A549 (cell line): ENCODE measurements at regions not wholly inside any gene's neighbourhood (a gene's known extent, or its start where the extent isn't known, plus 50 kb on each side); places are given as distances from the start of the nearest gene placed in this dataset.

ENCODE experiments used
- HOXA7 ChIP-seq: fragments of 250-450 bp; sonication (Bioruptor Pico); IDR thresholded peaks from 2 replicates; pipeline ENCODE4 v1.5.0; 2020; ENCODE audit warnings: mild to moderate bottlenecking, moderate library complexity
- MAFK ChIP-seq: fragments of 450-650 bp; IDR thresholded peaks from 2 replicates; pipeline ENCODE4 v1.6.1; 2014; ENCODE audit not compliant: partially characterized antibody
- POLR2A ChIP-seq: IDR thresholded peaks from 2 replicates; pipeline ENCODE4 v1.6.1; 2012; ENCODE audit warnings: mild to moderate bottlenecking, low read length
- RAD21 ChIP-seq, 2 experiments: fragments of >200 bp in 1 of 2; sonication (Bioruptor Twin) in 1 of 2; formaldehyde crosslinking in 1 of 2; IDR thresholded peaks in 1 of 2; conservative IDR thresholded peaks in 1 of 2; 2 replicates in 1 of 2; 3 replicates in 1 of 2; pipeline ENCODE4 v1.6.1; 2012 to 2018; ENCODE audit warnings: inconsistent platforms in 1 of 2

DNA sequence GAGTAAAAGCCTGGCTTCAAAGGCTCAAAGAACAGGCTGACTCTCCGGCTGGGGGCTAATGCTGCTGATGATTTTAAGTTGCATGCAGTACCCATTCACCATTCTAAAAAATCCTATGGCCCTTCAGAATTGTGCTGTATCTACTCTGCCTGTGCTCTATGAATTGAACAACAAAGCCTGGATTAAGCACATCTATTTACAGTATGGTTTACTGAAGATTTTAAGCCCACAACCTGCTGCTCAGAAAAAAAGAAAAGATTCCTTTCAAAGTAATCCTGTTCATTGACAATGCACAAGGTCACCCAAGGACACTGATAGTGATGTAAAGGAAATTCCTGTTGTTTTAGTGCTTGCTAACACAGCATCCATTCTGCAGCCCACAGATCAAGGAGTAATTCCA, 84.9 kb upstream of the SFRP2 start:
- TF ChIP-seq POLR2A (no peak), RAD21 (conservative IDR thresholded peaks at IDR 0.05 in 1 of 2, IDR thresholded peaks at IDR 0.05 in 1 of 2) (no peak), MAFK (no peak), HOXA7 (CRISPR knock-in tag) (no peak)
